Activated CD4-positive, alpha-beta T cell treated with anti-CD3 and anti-CD28 coated beads, Interleukin-2, Interleukin-4, amounts not matched to agents 100 ng/mL and 50 ng/mL, durations not matched to agents 16 hours and 8 hours (primary cell): ENCODE measurements at regions not wholly inside any gene's neighbourhood (a gene's known extent, or its start where the extent isn't known, plus 50 kb on each side); places are given as distances from the start of the nearest gene placed in this dataset.

ENCODE experiments used
- DNase-seq: peaks from one replicate; pipeline ENCODE4 v3.0.0-alpha.2; 2020; ENCODE audit warnings: low spot score

- DNase-seq, result no peak
Measured at GRCh38 chr2:19300961-19301360, 57.5 kb downstream of the OSR1 start.

DNA sequence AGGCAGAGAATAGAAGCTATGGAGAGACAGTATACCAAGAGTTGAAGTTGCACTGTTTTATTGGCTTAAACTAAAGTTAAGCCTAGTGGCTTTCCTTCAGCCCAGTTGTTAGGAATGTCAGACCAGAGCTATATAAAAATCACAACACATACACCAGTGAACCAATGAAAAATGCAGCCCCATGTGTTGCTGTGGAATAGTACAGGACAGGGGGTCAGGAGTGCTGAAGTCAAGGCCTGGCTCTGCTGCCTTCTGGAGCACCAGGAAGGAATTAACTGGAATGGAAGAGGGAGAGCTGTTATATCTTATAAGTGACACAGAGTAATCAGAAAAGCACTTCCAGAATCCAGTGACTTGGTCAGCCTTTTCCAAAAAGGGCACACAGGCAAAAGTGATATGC is 58.9 kb downstream of the OSR1 start:
- DNase-seq, result no peak

DNA sequence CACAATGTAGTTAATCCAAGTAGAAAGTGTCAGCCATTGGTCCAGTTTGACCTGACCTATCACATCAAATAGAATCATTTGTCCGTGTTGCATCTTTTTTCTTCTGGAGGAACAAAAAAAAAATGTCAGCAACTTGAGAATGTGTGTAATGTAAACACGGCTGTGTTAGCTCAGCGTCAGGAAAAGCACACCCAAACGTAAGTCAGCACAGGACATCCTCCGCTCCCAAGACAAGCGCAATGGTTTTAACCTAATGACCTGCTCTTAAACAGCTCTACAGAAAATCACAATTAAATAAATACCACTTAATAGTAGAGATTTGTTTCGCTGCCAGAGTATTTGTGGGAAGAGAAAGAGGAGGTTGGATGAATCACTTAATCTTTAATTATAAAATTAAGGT is 59.4 kb downstream of the OSR1 start:
- DNase-seq, result no peak

DNA sequence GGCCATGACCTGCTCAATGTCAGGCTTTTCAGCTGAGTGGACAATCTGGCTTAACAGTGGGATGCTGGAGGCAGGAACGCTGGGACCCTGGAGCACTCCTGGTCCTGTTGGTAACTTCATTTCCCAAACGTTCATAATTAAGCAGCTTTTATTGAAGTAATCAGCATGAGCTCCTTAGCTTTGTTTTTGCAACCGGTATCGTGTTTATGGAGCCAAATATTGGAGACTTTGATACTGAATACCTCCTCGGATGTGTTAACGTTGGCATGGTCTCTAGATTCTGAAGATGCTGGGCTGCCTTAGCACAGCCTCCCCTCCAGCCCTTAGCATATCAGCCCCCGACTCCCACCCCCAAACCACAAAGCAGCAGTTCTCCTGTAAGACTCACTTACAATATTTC is 60.7 kb downstream of the OSR1 start:
- no peak for DNase-seq

GRCh38 chr2:19295998-19296502 is 62.4 kb downstream of the OSR1 start:
- DNase-seq, result no peak

DNA sequence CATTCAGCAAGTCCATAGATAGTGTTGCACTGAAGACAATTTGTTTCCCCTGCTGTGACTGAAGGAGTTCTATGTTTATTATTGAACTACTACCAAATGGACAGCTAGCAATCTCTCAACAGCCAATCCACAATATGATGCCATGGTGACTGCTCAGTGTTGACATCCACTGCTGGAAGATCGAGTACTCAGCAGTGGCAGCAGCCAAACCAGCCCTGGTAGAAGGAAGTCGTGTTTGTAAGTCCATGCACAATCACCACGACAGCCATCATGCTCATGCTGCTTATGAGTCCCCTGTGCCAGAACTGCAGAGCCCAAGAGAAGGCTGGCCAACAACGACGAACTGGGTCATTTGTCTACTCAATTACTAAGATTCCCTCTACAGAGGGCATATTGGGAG is 66.4 kb downstream of the OSR1 start:
- DNase-seq, result no peak

GRCh38 chr2:19288291-19288690 is 70.1 kb downstream of the OSR1 start:
- no peak for DNase-seq

DNA sequence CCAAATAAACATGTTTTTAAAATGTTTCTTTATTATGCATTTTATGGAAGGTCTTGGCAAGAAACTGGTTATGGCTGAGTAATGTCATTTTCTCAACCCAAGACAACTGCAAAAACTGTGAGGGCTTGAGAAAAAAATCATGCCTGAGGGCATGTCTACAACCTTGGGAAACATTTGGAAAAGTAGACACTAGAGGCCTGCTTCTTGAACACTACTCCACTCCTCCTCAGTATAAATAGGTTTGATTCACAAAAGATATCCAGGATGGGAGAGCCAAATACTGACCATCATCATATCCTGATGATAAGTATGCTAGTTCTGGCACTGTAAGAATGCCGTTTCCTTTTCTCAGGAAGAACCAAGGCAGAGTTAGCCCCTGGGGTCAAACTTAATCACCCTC is 71.1 kb downstream of the OSR1 start:
- no peak for DNase-seq

DNA sequence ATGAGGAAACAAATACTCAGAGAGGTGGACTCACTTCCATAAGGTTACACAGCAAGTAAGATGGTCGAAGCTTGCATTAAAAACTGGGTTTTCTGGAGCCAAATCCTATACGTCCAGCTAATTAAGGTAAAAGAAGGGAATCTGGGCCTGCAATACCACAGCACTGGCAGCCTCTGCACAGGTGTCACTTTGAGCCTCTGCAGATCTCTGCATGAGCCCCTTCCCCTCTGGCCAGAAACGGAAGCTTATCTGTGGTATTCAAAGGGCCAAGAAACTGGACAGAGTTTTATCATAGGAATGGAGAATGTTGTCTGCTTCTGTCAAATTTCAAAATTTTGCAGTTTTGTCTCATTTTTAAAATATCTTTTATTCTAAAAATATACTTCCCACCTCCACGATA is 76.1 kb downstream of the OSR1 start:
- no peak for DNase-seq

DNA sequence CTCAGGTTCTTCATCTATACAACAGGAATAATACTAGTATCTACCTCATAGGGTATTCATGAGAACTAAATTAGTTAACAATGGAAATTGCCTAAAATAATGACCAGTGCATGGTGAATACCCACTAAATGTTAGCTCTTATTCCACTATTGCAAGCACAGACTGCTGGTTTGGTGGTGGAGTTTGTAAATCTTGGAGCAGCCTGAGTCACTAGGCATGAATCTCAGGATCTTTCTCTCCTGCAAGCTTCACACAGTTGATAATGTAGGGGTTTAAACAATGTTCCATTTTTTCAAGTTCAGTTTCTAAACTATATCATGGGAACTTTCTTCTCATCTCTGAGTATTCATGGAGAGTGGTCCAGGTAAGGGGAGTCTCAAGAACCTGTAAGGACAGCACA is 84.0 kb downstream of the OSR1 start:
- DNase-seq, result no peak

- DNase-seq, result no peak
Measured at GRCh38 chr2:19272941-19273470, 85.4 kb downstream of the OSR1 start.

DNA sequence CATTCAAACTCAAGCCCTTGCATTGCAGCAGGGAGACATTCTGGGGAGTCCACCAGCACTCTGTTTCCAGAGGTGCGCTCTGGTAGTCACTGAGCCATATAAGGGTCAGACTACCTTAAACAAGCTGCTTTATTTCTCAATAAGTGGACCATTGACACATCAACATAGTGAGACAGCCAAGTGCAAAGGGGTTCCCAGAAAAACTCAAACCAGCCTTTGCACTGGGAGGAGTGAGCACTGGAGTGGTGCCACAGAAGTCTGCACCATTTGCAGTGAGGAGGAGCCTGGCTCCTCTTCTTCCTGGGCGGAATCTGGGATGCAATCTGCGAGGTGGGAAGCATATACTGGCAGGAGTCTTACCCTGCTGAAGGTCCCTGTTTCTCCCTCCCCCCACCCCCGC is 86.4 kb downstream of the OSR1 start:
- no peak for DNase-seq

DNA sequence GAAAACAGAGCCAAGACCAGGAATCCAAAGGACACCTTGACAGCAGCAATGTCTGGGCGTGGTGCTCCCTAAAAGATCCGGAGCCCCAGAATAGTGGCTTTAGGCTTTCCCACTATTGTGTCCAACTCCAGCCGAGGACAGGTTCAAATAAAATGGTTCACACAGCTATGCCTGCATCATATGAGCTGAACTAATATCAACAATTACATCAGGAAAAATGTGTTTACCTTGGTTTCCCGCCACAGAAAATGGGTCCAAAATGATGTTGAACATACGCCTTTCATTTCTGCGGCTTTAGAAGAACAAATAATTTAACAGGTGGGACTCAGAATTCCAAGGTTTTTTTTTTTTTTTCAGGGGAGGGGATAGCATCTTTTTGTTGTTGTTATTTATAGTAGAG is 93.6 kb downstream of the OSR1 start:
- no peak for DNase-seq

DNA sequence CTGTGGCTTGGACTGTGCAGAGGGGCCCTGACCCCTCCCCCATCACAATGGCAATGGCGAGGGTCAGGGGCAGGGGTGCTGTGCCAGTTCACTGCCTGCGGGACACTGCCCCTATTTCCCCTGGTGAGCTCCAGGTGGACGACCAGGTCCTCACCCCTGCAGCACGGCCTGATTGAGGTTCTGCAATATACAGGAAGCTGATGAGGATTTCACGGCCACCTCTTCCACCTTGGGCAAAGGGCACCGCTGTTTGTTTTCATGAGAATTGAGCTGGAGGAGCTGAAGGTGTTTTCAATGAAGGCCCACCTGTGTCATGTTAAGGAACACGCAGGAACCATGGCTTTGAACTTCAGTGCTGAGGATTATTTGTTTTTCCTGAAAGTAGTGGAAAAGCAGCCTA is 96.3 kb downstream of the OSR1 start:
- no peak for DNase-seq

GRCh38 chr2:19261061-19261460 is 97.4 kb downstream of the OSR1 start:
- no peak for DNase-seq

GRCh38 chr2:19256121-19256601 is 102.3 kb downstream of the OSR1 start:
- DNase-seq, result no peak

- DNase-seq, result no peak
Measured at GRCh38 chr2:19255481-19255880, 102.9 kb downstream of the OSR1 start.

DNA sequence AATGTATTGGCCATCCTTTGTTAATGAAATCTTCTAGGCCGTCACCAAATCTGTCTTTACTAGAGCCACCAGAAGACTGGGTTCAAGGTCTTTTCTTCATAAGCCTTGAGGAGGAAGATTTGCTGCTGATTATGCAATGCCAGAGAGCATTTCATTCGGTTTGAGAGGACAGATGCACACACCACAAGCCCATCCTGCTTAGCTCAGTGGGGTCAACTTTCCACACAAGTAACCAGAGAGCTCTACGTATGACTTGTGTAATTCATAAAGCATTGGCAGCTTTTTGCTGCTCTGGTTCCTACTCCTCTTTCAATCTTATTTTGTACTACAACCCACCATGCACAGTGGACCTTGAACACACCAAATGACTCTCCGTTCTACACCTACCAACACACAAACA is 106.9 kb downstream of the OSR1 start:
- DNase-seq, result no peak

DNA sequence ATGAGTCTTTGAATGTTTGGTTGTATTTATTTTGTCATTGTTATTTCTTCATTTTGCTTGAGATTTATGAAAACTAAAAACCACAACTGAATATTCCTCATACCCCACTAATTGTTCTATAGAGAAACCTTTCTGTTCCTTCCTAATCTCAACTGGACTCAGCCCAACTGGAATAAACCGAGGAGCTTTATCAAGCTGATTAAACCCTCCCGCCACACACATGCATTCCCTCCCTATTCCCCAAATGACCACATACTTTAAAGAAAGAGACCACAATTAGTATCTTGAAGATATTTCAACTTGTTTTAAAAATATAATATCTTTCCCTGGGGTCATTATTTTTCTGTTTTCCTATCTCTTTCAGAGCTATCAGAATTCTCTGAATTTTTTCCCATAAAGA is 107.5 kb downstream of the OSR1 start:
- no peak for DNase-seq

- no peak for DNase-seq
Measured at GRCh38 chr2:19247186-19247585, 111.2 kb downstream of the OSR1 start.

DNA sequence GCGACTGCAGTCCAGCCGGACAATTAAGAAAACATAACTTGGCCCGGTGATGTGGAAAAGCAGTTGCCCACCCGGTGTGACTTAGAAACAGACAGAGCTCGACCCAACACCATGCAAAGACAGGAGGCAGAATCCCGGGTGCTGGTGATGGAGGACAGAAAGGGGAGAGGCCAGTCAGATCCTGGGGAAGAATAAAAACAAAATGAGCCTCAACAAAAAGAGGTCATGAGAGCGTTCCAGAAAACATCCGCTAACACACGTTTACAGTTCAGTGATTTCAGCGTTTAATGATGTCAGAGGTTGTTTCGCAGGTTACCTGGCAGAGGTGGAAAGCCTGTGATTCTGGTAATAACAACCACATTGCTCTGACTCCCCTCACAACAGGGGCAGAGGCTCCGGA is 111.9 kb downstream of the OSR1 start:
- DNase-seq, result no peak

- DNase-seq, result no peak
Measured at GRCh38 chr2:19244460-19245363, 113.7 kb downstream of the OSR1 start.

- no peak for DNase-seq
Measured at GRCh38 chr2:19238440-19239060, 119.9 kb downstream of the OSR1 start.
